Nephron (organoid): ENCODE measurements at regions not wholly inside any gene's neighbourhood (a gene's known extent, or its start where the extent isn't known, plus 50 kb on each side); places are given as distances from the start of the nearest gene placed in this dataset.

Experiments used
- H3K27ac Mint-ChIP-seq, 3 experiments: 2 replicates each; pipeline ENCODE4 v1.8.0; 2020; ENCODE audit warnings: mixed read lengths in 3 of 3, mild to moderate bottlenecking in 2 of 3, moderate library complexity in 1 of 3
- H3K27me3 Mint-ChIP-seq: 2 replicates; pipeline ENCODE4 v1.8.0; 2021; ENCODE audit warnings: low read depth, mild to moderate bottlenecking, moderate library complexity, mixed read lengths
- H3K36me3 Mint-ChIP-seq: 2 replicates; pipeline ENCODE4 v1.8.0; 2020; ENCODE audit warnings: low read depth, mixed read lengths
- H3K4me1 Mint-ChIP-seq: 2 replicates; pipeline ENCODE4 v1.8.0; 2020; ENCODE audit warnings: mixed read lengths
- H3K4me3 Mint-ChIP-seq, 3 experiments: 2 replicates each; pipeline ENCODE4 v1.8.0; 2020; ENCODE audit warnings: mild to moderate bottlenecking in 3 of 3, mixed read lengths in 3 of 3, moderate library complexity in 2 of 3
- H3K9me3 Mint-ChIP-seq: 2 replicates; pipeline ENCODE4 v1.8.0; 2020; ENCODE audit warnings: mixed read lengths
- TF ChIP-seq, protein P1 (sequence below), 3 experiments: fragments of 200-600 bp; sonication (generic); IDR thresholded peaks; one replicate each; pipeline ENCODE4 v1.5.0; 2021; ENCODE audit warnings: antibody characterized with exemption in 3 of 3; ENCODE audit not compliant: unreplicated experiment in 3 of 3

DNA sequence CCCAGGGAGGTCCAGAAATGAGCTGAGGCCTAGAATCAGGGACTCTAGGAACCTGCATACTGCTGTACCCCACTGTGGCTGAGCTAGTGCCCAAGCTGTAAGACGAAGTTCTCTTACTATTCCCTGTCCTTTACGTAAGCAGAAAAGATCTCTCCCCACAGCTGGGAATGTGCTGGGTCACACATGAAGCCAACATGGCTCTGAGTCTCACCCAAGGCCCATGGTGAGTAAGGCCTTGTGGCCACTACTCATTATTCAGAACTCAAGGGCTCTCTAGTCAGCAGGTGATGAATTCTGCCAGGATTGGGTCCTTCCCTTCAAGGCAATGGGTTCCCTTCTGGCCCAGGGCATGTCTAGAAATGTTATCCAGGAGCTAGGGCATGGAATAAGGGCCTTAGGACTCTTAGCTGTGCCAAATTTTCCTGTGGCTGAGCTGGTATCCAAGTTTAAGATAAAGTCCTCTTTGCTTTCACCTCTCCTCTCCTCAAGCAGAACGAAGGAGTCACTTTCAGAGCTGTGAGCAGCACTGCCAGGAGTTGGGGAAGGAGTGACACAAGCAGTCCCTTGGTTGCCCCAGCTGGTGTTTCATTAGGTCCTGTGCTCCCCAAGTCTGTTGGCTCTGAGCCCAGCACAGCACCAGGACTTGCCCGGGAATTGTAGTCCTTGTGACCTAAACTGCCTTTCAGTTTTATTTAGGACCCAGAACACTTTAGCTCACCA lies 707.6 kb downstream of the SLC4A3 start:
- Mint-ChIP-seq H3K27ac (no peak overlapping the region), H3K36me3 (peaks cover 13% of the 10 kb centered on the region), H3K9me3 (peaks cover 21% of the 10 kb centered on the region), H3K4me3 (no peak overlapping the region), H3K27me3 (peaks cover 3% of the 10 kb centered on the region), H3K4me1 (no peaks in the 10 kb centered on the region)
- TF ChIP-seq, protein P1, sequence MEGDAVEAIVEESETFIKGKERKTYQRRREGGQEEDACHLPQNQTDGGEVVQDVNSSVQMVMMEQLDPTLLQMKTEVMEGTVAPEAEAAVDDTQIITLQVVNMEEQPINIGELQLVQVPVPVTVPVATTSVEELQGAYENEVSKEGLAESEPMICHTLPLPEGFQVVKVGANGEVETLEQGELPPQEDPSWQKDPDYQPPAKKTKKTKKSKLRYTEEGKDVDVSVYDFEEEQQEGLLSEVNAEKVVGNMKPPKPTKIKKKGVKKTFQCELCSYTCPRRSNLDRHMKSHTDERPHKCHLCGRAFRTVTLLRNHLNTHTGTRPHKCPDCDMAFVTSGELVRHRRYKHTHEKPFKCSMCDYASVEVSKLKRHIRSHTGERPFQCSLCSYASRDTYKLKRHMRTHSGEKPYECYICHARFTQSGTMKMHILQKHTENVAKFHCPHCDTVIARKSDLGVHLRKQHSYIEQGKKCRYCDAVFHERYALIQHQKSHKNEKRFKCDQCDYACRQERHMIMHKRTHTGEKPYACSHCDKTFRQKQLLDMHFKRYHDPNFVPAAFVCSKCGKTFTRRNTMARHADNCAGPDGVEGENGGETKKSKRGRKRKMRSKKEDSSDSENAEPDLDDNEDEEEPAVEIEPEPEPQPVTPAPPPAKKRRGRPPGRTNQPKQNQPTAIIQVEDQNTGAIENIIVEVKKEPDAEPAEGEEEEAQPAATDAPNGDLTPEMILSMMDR (IDR thresholded peaks at IDR 0.05; ENCODE audit: unreplicated experiment in 3 of 3) = no peak

DNA sequence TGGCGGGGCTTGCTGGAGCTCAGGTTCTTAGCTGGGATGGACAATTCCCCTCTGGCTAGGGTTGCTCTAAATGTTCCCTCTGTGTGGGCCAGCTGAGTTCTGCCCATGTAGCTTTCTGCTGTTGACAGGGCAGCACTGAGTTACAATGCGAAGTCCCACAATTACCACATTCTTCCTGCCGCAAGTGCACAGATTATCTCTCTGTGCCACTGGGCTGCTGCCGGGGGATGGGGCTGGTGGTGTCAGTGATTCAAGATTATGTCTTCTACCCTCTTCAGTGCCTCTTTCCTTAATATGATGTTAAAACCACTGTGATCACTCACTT lies 708.1 kb downstream of the SLC4A3 start:
- H3K27me3 Mint-ChIP-seq = peaks cover 3% of the 10 kb centered on the region
- TF ChIP-seq, protein P1 (IDR thresholded peaks at IDR 0.05; ENCODE audit: unreplicated experiment in 3 of 3) = no peak
- no peaks in the 10 kb centered on the region for H3K4me1 Mint-ChIP-seq
- H3K27ac Mint-ChIP-seq = no peak overlapping the region
- peaks cover 8% of the 10 kb centered on the region for H3K36me3 Mint-ChIP-seq
- peaks cover 16% of the 10 kb centered on the region for H3K9me3 Mint-ChIP-seq
- H3K4me3 Mint-ChIP-seq = no peak overlapping the region

DNA sequence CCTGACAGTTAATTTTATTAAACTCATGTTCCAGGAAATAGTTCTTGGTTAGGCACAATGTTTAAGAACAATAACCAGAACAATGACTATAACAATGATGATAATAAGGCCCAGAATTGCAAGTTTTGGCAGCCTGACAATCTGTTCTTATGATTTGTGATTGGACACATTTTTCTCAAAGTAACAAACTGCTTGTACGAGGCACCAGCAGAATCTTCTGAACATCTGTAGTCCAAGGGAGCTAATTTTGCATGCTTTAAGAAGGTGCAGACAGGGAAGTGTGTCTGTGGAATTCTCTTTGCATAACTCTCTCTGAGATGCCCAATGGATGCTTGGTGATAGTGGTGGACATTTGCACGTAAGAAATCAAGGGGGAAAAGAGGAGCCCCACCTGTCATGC lies 709.3 kb downstream of the SLC4A3 start:
- Mint-ChIP-seq H3K4me3 (no peak overlapping the region), H3K9me3 (peaks cover 10% of the 10 kb centered on the region), H3K27ac (no peak overlapping the region), H3K27me3 (peaks cover 3% of the 10 kb centered on the region), H3K36me3 (peaks cover 5% of the 10 kb centered on the region), H3K4me1 (no peaks in the 10 kb centered on the region)
- TF ChIP-seq, protein P1 (IDR thresholded peaks at IDR 0.05; ENCODE audit: unreplicated experiment in 3 of 3) = no peak

DNA sequence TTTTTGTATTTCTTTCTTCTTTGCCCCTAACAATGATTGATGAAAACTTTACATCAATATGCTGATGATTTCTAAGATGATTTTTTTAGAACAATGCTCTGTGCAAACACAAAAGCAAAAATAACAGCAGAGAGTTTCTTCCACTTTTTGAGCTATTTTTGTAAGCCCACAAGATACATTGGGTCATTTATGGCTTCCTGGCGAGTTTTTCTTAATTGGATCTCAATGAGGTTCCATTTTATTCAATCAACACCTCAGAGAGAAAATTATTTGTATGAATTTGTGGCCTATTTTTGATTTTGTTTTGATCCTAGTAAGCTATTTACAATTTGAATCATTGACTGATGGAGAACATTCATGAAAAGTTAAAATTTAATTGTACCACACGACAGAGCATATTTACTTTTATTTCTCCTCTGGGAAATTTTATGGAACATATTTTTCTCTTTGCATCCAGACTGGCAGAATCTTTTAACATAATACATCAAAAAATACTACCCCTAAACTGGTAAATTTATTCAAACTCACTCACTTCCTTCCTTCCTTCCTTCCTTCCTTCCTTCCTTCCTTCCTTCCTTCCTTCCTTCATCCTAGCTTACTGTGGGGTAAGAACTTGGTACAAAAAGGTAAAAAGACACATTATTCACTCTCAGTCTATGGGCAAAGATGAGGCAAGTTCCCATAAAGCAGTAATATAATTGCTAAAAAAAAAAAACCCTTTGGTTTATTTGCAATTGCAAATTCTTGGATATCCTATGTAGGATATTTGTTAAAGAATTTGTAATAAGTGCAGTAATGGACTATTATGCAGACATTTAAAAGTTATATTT lies 710.4 kb downstream of the SLC4A3 start:
- Mint-ChIP-seq H3K4me1 (no peaks in the 10 kb centered on the region), H3K9me3 (peaks cover 2% of the 10 kb centered on the region), H3K27ac (no peak overlapping the region), H3K4me3 (no peak overlapping the region), H3K27me3 (peaks cover 3% of the 10 kb centered on the region), H3K36me3 (no peaks in the 10 kb centered on the region)
- TF ChIP-seq, protein P1 (IDR thresholded peaks at IDR 0.05; ENCODE audit: unreplicated experiment in 3 of 3) = no peak

DNA sequence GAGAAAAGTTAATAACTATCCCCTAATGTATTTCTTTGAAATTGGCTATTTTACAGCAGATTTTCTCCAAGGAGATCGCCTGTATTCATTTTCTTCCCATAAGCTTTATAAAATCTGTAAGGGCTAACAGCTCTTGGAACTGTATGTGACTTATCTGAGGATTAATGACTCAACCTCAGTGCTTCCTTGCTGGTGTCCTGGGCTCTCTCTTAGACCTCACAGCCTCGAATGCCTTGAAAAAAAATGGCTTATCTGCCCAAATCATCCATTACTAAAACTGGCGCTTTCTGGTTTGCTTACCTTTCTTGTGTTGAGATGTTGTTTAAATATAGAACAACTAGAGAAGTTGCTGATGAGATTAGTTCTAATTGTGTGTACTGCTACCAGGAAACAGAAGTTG lies 713.6 kb downstream of the SLC4A3 start:
- H3K36me3 Mint-ChIP-seq = no peaks in the 10 kb centered on the region
- no peak overlapping the region for H3K27ac Mint-ChIP-seq
- no peak overlapping the region for H3K4me3 Mint-ChIP-seq
- TF ChIP-seq, protein P1 (IDR thresholded peaks at IDR 0.05; ENCODE audit: unreplicated experiment in 3 of 3) = no peak
- H3K4me1 Mint-ChIP-seq = no peaks in the 10 kb centered on the region
- H3K9me3 Mint-ChIP-seq = no peaks in the 10 kb centered on the region
- no peaks in the 10 kb centered on the region for H3K27me3 Mint-ChIP-seq
